ENCODE measurements at regions not wholly inside any gene's neighbourhood (a gene's known extent, or its start where the extent isn't known, plus 50 kb on each side); places are given as distances from the start of the nearest gene placed in this dataset.

GRCh38 chrX:16005917-16006316, 117.4 kb upstream of the GRPR start (continued):
- TF ChIP-seq ESRRG (CRISPR knock-in tag; IDR thresholded peaks at IDR 0.05) (no peak), PPARA (CRISPR knock-in tag; IDR thresholded peaks at IDR 0.05; ENCODE audit: borderline replicate concordance) (no peak), CREB5 (CRISPR knock-in tag; IDR thresholded peaks at IDR 0.05; ENCODE audit: low read depth) (no peak), GLIS3 (CRISPR knock-in tag; IDR thresholded peaks at IDR 0.05) (no peak), OSR1 (CRISPR knock-in tag; IDR thresholded peaks at IDR 0.05) (no peak), ISL1 (CRISPR knock-in tag; IDR thresholded peaks at IDR 0.05) (no peak), ZNF70 (CRISPR knock-in tag; IDR thresholded peaks at IDR 0.05) (no peak), ARNTL (CRISPR knock-in tag; IDR thresholded peaks at IDR 0.05; ENCODE audit: borderline replicate concordance, low read depth) (no peak), PATZ1 (CRISPR knock-in tag; IDR thresholded peaks at IDR 0.05; ENCODE audit: borderline replicate concordance) (no peak), TCF4 (CRISPR knock-in tag; IDR thresholded peaks at IDR 0.05; ENCODE audit: borderline replicate concordance) (no peak), TOX (CRISPR knock-in tag; IDR thresholded peaks at IDR 0.05; ENCODE audit: borderline replicate concordance) (no peak)

GRCh38 chrX:16002185-16002584, 121.2 kb upstream of the GRPR start:
- no peak for ATAC-seq
- no peak for TF ChIP-seq GLIS3 (CRISPR knock-in tag; IDR thresholded peaks at IDR 0.05)

- TF ChIP-seq CREB5 (CRISPR knock-in tag; IDR thresholded peaks at IDR 0.05; ENCODE audit: low read depth) (no peak), TCF4 (CRISPR knock-in tag; IDR thresholded peaks at IDR 0.05; ENCODE audit: borderline replicate concordance) (no peak), TOX (CRISPR knock-in tag; IDR thresholded peaks at IDR 0.05; ENCODE audit: borderline replicate concordance) (no peak), CSDC2 (CRISPR knock-in tag; IDR thresholded peaks at IDR 0.05) (no peak), PPARA (CRISPR knock-in tag; IDR thresholded peaks at IDR 0.05; ENCODE audit: borderline replicate concordance) (no peak), ZFP30 (CRISPR knock-in tag; IDR thresholded peaks at IDR 0.05) (no peak), OSR1 (CRISPR knock-in tag; IDR thresholded peaks at IDR 0.05) (no peak), ARNTL (CRISPR knock-in tag; IDR thresholded peaks at IDR 0.05; ENCODE audit: borderline replicate concordance, low read depth) (no peak), RARB (CRISPR knock-in tag; IDR thresholded peaks at IDR 0.05) (no peak), ZNF70 (CRISPR knock-in tag; IDR thresholded peaks at IDR 0.05) (no peak), CSRNP3 (CRISPR knock-in tag; IDR thresholded peaks at IDR 0.05) (no peak), ESRRG (CRISPR knock-in tag; IDR thresholded peaks at IDR 0.05) (no peak), ISL1 (CRISPR knock-in tag; IDR thresholded peaks at IDR 0.05) (no peak)
- ATAC-seq, result no peak
Observed at GRCh38 chrX:15998350-15998749, 125.0 kb upstream of the GRPR start.

- ATAC-seq, result no peak
- TF ChIP-seq SNAI2 (CRISPR knock-in tag; IDR thresholded peaks at IDR 0.05) (no peak), ZNF70 (CRISPR knock-in tag; IDR thresholded peaks at IDR 0.05) (no peak), ARNTL (CRISPR knock-in tag; IDR thresholded peaks at IDR 0.05; ENCODE audit: borderline replicate concordance, low read depth) (no peak), CSRNP3 (CRISPR knock-in tag; IDR thresholded peaks at IDR 0.05) (no peak), ZNF565 (CRISPR knock-in tag; conservative IDR thresholded peaks at IDR 0.05; ENCODE audit: low read depth) (no peak), RARB (CRISPR knock-in tag; IDR thresholded peaks at IDR 0.05) (no peak), ZNF8 (CRISPR knock-in tag; IDR thresholded peaks at IDR 0.05) (no peak), GLIS3 (CRISPR knock-in tag; IDR thresholded peaks at IDR 0.05) (no peak), ZC3H10 (CRISPR knock-in tag; IDR thresholded peaks at IDR 0.05) (no peak), ESRRG (CRISPR knock-in tag; IDR thresholded peaks at IDR 0.05) (no peak), ZFP30 (CRISPR knock-in tag; IDR thresholded peaks at IDR 0.05) (no peak), CSDC2 (CRISPR knock-in tag; IDR thresholded peaks at IDR 0.05) (no peak), TSHZ2 (CRISPR knock-in tag; IDR thresholded peaks at IDR 0.05) (no peak), OSR1 (CRISPR knock-in tag; IDR thresholded peaks at IDR 0.05) (no peak), ISL1 (CRISPR knock-in tag; IDR thresholded peaks at IDR 0.05) (no peak), TCF4 (CRISPR knock-in tag; IDR thresholded peaks at IDR 0.05; ENCODE audit: borderline replicate concordance) (no peak), CREB5 (CRISPR knock-in tag; IDR thresholded peaks at IDR 0.05; ENCODE audit: low read depth) (no peak), PATZ1 (CRISPR knock-in tag; IDR thresholded peaks at IDR 0.05; ENCODE audit: borderline replicate concordance) (no peak)
Observed at GRCh38 chrX:15989716-15990115, 133.6 kb upstream of the GRPR start.
